CD4-positive, alpha-beta T cell treated with Interleukin-6 for 4 hours (primary cell): ENCODE measurements at regions not wholly inside any gene's neighbourhood (a gene's known extent, or its start where the extent isn't known, plus 50 kb on each side); places are given as distances from the start of the nearest gene placed in this dataset.

Experiments
- DNase-seq: peaks from one replicate; pipeline ENCODE4 v3.0.0-alpha.2; 2020; ENCODE audit warnings: mixed read lengths

DNA sequence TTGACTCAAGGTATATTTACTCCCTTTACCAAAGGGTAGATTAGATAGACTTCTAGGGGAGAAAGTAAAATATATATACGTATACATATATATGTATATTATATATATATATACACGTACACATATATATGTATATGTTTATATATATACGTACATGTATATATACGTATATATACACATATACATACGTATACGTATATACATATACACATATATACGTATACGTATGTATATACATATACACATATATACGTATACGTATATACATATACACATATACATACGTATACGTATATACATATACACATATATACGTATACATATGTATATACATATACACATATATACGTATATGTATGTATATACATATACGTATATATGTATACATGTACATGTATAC, 430.5 kb upstream of the ANO3 start:
- DNase-seq: no peak

GRCh38 chr11:25902476-25902875, 429.5 kb upstream of the ANO3 start:
- no peak for DNase-seq

GRCh38 chr11:25908726-25909125, 423.2 kb upstream of the ANO3 start:
- no peak for DNase-seq

DNA sequence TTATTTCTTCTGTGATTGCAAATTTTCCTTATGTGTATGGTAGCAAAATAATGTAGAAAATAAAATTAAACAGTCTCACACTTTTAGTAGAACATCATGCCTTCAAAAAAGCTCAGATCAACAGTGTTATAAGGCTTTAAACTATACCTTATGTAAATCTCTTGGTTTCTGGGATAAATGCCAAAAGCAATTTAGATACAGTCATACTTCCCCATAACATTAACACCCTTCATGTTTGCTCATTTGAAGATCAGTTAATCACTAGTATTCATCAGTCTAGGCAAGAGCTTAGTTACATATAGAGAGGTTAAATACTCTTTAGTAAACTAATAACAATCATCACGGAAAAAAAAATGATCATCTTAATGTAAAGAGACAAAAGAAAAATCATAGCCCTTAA, 421.8 kb upstream of the ANO3 start:
- no peak for DNase-seq

GRCh38 chr11:25920356-25920755, 411.6 kb upstream of the ANO3 start:
- no peak for DNase-seq

- DNase-seq: no peak
These were observed 407.3 kb upstream of the ANO3 start for GRCh38 chr11:25924586-25924985.

- no peak for DNase-seq
These were observed 406.6 kb upstream of the ANO3 start for GRCh38 chr11:25925359-25925758.

GRCh38 chr11:25927411-25927953, 404.4 kb upstream of the ANO3 start:
- DNase-seq: no peak

- no peak for DNase-seq
These were observed 403.9 kb upstream of the ANO3 start for GRCh38 chr11:25928076-25928475.

DNA sequence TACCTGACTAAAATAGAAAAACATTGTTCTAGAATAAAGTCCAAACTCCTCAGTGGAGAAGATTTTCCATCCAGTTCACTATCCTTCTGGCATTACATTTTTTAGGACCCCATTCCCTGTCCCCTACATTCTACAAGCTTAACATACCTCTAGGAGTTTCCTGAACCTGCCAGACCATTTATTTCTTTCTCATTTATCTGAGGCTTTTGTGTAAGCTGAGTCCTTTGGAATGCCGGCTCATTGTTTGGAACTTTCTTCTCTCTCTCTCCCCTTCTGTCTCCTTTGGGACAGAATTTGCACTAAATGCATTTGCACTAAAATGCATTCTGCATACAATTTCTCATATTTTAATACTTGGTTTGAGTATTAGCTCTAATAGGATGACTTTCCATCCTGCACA, 393.0 kb upstream of the ANO3 start:
- DNase-seq: no peak

- DNase-seq: no peak
These were observed 392.2 kb upstream of the ANO3 start for GRCh38 chr11:25939691-25940090.

- no peak for DNase-seq
These were observed 390.6 kb upstream of the ANO3 start for GRCh38 chr11:25941353-25941752.

- no peak for DNase-seq
These were observed 388.9 kb upstream of the ANO3 start for GRCh38 chr11:25943031-25943430.

DNA sequence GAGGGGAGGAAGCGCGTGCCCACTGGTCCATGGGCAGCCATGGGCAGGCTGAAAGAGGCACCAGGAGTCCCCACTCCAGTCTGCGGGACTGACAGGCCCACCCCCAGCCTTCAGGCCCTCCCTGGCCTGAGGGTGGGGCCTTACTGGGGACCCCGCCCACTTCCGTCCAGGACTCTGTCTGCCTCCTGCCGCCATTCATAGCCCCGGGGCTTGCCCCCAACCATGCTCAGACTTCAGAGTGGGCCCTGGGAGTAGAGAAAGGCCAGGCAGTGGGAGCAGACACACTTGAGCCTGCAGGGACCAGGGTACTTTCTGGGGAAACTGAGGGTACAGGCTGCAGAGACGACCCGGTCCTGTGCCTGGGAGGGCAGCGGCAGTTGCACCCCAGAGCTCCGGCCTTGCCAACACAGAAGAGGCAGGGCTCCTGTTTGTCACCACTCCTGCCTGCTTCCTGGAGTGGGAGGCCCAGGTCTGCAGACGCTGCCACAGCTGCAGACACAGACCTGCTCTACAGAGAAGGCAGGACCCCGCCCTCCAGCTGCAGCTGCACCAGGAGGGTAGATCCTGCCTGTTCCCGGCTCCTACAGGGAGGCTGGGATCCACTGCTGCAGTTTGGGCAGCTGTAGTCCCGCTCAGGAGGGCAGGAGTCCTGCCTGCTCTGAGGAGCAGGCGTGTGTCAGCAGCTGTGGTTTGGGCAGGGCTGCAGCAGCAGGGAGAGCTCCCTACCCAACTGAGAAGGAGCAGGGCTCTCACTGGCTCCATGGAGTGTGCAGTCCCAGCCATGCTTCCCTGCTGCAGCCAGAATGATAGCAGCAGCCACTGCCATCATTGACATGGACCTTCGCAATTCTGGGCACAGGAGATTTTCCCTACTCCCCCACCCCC, 387.9 kb upstream of the ANO3 start:
- no peak for DNase-seq

DNA sequence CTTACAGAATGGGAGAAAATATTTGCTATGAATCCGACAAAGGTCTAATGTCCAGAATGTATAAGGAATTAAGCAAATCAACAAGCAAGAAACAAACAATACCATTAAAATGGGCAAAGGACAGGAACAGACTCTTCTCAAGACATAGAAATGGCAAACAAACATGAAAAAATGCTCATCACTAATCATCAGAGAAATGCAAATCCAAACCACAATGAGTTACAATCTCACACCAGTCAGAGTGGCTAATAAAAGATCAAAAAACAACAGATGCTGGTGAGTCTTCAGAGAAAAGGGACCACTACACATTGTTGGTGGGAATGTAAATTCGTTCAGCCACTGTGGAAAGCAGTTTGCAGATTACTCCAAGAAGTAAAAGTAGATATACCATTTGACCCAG, 382.0 kb upstream of the ANO3 start:
- DNase-seq: no peak

GRCh38 chr11:25953006-25953405, 378.9 kb upstream of the ANO3 start:
- DNase-seq: no peak

- DNase-seq: no peak
These were observed 373.9 kb upstream of the ANO3 start for GRCh38 chr11:25958045-25958444.

GRCh38 chr11:25961539-25961938, 370.4 kb upstream of the ANO3 start:
- no peak for DNase-seq

- DNase-seq: no peak
These were observed 361.0 kb upstream of the ANO3 start for GRCh38 chr11:25970726-25971508.

DNA sequence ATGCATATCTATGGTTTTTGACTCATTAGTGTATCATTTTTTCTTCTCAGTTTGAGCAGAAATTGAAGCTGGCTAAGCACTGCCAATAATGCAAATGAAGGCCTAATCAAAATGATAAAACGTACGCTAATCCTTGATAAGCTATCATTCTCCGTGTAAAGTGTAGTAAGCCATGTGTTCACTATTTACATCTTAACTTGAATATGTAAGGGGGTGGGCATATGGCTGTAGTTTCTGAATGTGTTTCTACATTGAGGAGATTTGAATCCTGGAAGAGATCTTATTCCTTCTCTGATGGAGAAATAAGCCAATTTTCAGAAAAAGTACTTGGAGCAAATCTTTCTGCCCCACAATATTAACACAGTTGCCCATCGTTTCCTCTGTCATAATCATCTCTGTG, 351.8 kb upstream of the ANO3 start:
- DNase-seq: no peak

DNA sequence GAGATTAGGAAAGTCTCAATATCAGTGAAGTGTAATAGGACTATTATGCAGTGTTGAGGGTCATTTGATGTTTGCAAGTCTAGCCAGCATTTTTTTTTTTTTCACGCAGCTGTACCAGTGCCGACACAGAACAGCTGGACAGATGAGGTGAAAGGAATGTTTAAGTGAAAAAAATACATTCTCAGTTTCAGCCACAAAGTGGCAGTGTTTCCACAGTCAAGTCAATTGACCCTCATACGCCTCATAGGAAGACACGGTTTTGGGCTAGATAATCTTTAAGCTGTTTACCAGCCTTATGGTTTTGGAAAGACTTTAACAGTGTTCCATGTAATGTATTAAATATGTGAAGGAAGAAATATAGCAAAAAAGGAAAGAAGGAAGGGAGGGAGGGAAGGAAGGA, 349.9 kb upstream of the ANO3 start:
- DNase-seq: no peak

DNA sequence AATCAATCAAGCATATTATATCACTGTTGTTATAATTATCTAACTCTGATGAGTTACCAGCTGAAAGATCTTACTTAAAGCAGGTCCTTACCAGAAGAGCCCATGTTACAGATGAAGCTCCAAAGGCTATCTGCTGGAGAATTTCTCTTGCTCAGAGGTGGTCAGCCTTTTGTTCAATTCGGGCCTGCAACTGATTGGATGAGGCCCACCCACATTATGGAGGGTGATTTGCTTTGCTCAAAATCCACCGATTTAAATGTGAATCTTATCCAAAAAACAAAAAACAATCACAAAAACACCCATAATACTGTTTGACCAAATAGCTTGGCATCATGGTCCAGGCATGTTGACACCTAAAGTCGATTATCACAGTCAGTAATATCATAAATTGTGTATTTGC, 348.6 kb upstream of the ANO3 start:
- DNase-seq: no peak

GRCh38 chr11:25988178-25988577, 343.8 kb upstream of the ANO3 start:
- no peak for DNase-seq

GRCh38 chr11:25990406-25990805, 341.5 kb upstream of the ANO3 start:
- DNase-seq: no peak
